GM12878 (cell line): ENCODE measurements at regions not wholly inside any gene's neighbourhood (a gene's known extent, or its start where the extent isn't known, plus 50 kb on each side); places are given as distances from the start of the nearest gene placed in this dataset.

Experiments used
- ATAC-seq: fragments of 200-7000 bp; cut with Tn5 transposase; 3 replicates; pipeline ENCODE4 v1.9.1; 2020; ENCODE audit warnings: mild to moderate bottlenecking, moderate library complexity
- BruUV-seq: library from RNA; stranded (reverse); fragments of 400-500 nt; replicated peaks from 2 replicates; lab custom pipeline; 2021; lab: Mats Ljungman, UMichigan
- CTCF ChIA-PET: fragments of 300-600 bp; sonication (Branson Sonifier 250); formaldehyde crosslinking; extraction: SDS; loops from one replicate; lab custom pipeline; 2021; ENCODE audit warnings: inconsistent platforms; lab: Yijun Ruan, JAX
- POLR2A ChIA-PET: fragments of 350-600 bp; formaldehyde crosslinking; extraction: SDS; loops from one replicate; lab custom pipeline; 2021; ENCODE audit warnings: inconsistent platforms; lab: Charles Lee
- RAD21 ChIA-PET: fragments of 300-600 bp; sonication (Branson Sonifier 250); formaldehyde crosslinking; loops from one replicate; lab custom pipeline; 2023; ENCODE audit warnings: antibody characterized with exemption; ENCODE audit not compliant: unreplicated experiment; lab: Charles Lee
- SMC1A ChIA-PET: fragments of 300-600 bp; sonication (Branson Sonifier 250); formaldehyde crosslinking; loops from one replicate; lab custom pipeline; 2023; ENCODE audit not compliant: unreplicated experiment, uncharacterized antibody; lab: Charles Lee
- DNase-seq: peaks from one replicate; pipeline ENCODE4 v3.0.0-alpha.2; 2011; ENCODE audit warnings: low read depth, low spot score
- FAIRE-seq: peaks from 3 replicates; lab custom pipeline; 2011; peaks lifted over from hg19 to GRCh38; lab: Jason Lieb, UNC
- H2AFZ ChIP-seq: 2 replicates; pipeline ENCODE4 v1.6.0; 2011; ENCODE audit warnings: low read depth, low read length, control low read depth; ENCODE audit not compliant: control insufficient read depth
- H3K27ac ChIP-seq: 2 replicates; pipeline ENCODE4 v1.5.1; 2011; ENCODE audit warnings: control low read depth; ENCODE audit not compliant: control insufficient read depth, insufficient read depth
- H3K27me3 ChIP-seq, 2 experiments: replicated peaks in 1 of 2; 2 replicates each; pipeline versions ENCODE4 v1.6.0 to v1.6.1; 2011; ENCODE audit warnings: low read length in 1 of 2; ENCODE audit not compliant: control insufficient read depth in 2 of 2, insufficient read depth in 2 of 2
- H3K36me3 ChIP-seq, 2 experiments: 2 replicates each; pipeline ENCODE4 v1.5.1; 2011; ENCODE audit warnings: low read length in 1 of 2; ENCODE audit not compliant: control insufficient read depth in 2 of 2, insufficient read depth in 2 of 2
- H3K4me1 ChIP-seq: 2 replicates; pipeline ENCODE4 v1.6.1; 2011; ENCODE audit warnings: mild to moderate bottlenecking, low read length, moderate library complexity, mixed read lengths; ENCODE audit not compliant: control insufficient read depth, insufficient read depth
- H3K4me2 ChIP-seq: 2 replicates; pipeline ENCODE4 v1.6.0; 2011; ENCODE audit warnings: control low read depth; ENCODE audit not compliant: control insufficient read depth, insufficient read depth
- H3K4me3 ChIP-seq: fragments of 200-600 bp; sonication (generic); 2 replicates; pipeline ENCODE4 v1.5.1; 2016
- H3K79me2 ChIP-seq: 2 replicates; pipeline ENCODE4 v1.6.0; 2011; ENCODE audit warnings: low read length; ENCODE audit not compliant: control insufficient read depth, insufficient read depth
- H3K9ac ChIP-seq: 2 replicates; pipeline ENCODE4 v1.8.0; 2011; ENCODE audit warnings: low read length, control low read depth, mixed read lengths; ENCODE audit not compliant: control insufficient read depth, insufficient read depth
- H3K9me3 ChIP-seq: replicated peaks from 3 replicates; pipeline ENCODE4 v1.5.1; 2011; ENCODE audit warnings: mild to moderate bottlenecking, low read length; ENCODE audit not compliant: control insufficient read depth, insufficient read depth
- H4K20me1 ChIP-seq: 2 replicates; pipeline ENCODE4 v1.6.0; 2011; ENCODE audit not compliant: control insufficient read depth, insufficient read depth
- BMI1 ChIP-seq: fragments of 450-650 bp; IDR thresholded peaks from 2 replicates; pipeline ENCODE4 v1.6.1; 2016; ENCODE audit warnings: mild to moderate bottlenecking, moderate library complexity, borderline replicate concordance
- CBX3 ChIP-seq: fragments of 200-600 bp; sonication (generic); IDR thresholded peaks from 2 replicates; pipeline ENCODE4 v1.6.1; 2016; ENCODE audit warnings: low read depth, borderline replicate concordance
- CREB1 ChIP-seq: IDR thresholded peaks from 2 replicates; pipeline ENCODE4 v1.6.1; 2012; ENCODE audit warnings: low read depth, mild to moderate bottlenecking, inconsistent platforms
- CTCF ChIP-seq, 3 experiments: IDR thresholded peaks in 2 of 3; conservative IDR thresholded peaks in 1 of 3; 2 replicates each; pipeline ENCODE4 v1.5.1; 2011; ENCODE audit warnings: low read depth in 3 of 3, low read length in 3 of 3, mild to moderate bottlenecking in 3 of 3, control low read depth in 2 of 3, moderate library complexity in 2 of 3, inconsistent platforms in 1 of 3, mixed read lengths in 1 of 3; ENCODE audit not compliant: control insufficient read depth in 2 of 3, insufficient read depth in 1 of 3; ENCODE audit errors: extremely low read depth in 1 of 3
- LARP7 ChIP-seq: fragments of 450-650 bp; IDR thresholded peaks from 2 replicates; pipeline ENCODE4 v1.6.1; 2017; ENCODE audit warnings: mild to moderate bottlenecking
- RAD21 ChIP-seq: IDR thresholded peaks from 2 replicates; pipeline ENCODE4 v1.6.1; 2011; ENCODE audit warnings: mild to moderate bottlenecking, low read depth, low read length, moderate library complexity; ENCODE audit not compliant: insufficient read depth
- RAD51 ChIP-seq: fragments of 450-650 bp; IDR thresholded peaks from 2 replicates; pipeline ENCODE4 v1.6.1; 2016; ENCODE audit warnings: moderate library complexity, mild to moderate bottlenecking, inconsistent platforms
- SMC3 ChIP-seq: IDR thresholded peaks from 2 replicates; pipeline ENCODE4 v1.6.1; 2011; ENCODE audit warnings: low read length, improper control_type of control experiment, borderline replicate concordance
- WGBS: methylation state at CpG from one replicate; pipeline ENCODE4 v1.1.6; 2016; ENCODE audit warnings: low lambda C conversion rate; ENCODE audit not compliant: insufficient replicate concordance, insufficient coverage; ENCODE audit errors: missing lambda C conversion rate; 5-methylcytosine and 5-hydroxymethylcytosine counted together
- in situ Hi-C: fragments of 300-500 bp; cut with MboI; formaldehyde crosslinking; loops from 9 replicates; pipeline ENCODE4 v1.14.3; 2018; ENCODE audit warnings: mixed read lengths
- intact Hi-C: fragments of 100-400 bp; cut with micrococcal nuclease; formaldehyde crosslinking; loops from one replicate; pipeline ENCODE4 v1.14.2; 2022; ENCODE audit not compliant: unreplicated experiment
- TF ChIP-seq, protein P1 (sequence below): fragments of 450-650 bp; IDR thresholded peaks from 2 replicates; pipeline ENCODE4 v1.6.1; 2016; ENCODE audit warnings: mild to moderate bottlenecking

DNA sequence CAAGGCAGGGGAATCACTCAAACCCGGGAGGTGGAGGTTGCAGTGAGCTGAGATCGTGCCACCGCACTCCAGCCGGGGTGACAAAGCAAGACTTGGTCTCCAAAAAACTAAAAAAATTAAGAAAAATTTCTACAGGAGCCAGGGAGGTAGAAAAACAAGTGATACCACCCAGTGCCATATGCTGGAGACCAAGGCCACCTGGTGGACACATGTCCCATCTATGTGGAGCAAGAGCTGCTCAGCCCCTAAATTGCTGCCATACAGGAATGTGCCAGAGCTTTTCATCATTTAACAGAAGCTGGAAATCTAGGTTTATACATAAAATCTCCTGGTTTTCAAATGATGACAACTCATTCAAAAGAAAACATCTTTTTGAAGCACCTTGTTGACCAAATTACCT lies 61.4 kb upstream of the ELK3 start:
- Histone ChIP-seq H3K4me3 (no peak overlapping the region), H3K79me2 (no peaks in the 10 kb centered on the region), H3K27ac (no peak overlapping the region), H3K9ac (no peak overlapping the region), H3K27me3 (peaks cover 2% of the 10 kb centered on the region in 2 experiments; a peak in 1 of 4 replicates), H4K20me1 (no peaks in the 10 kb centered on the region), H3K9me3 (no peaks in the 10 kb centered on the region; the same call in 2 of the 3 replicates), H3K4me1 (no peaks in the 10 kb centered on the region), H2AFZ (no peak overlapping the region), H3K4me2 (no peak overlapping the region), H3K36me3 (no peaks in the 10 kb centered on the region)
- TF ChIP-seq CTCF (IDR thresholded peaks at IDR 0.05 in 2 of 3, conservative IDR thresholded peaks at IDR 0.05 in 1 of 3; ENCODE audit: control insufficient read depth in 2 of 3, extremely low read depth in 1 of 3, insufficient read depth in 1 of 3, low read depth in 3 of 3, low read length in 3 of 3) (peak in 1 of 3 experiments; percentile 25; a peak in 2 of 6 replicates), RAD21 (peak; percentile 39), RAD51 (no peak), CREB1 (no peak), SMC3 (peak; percentile 32; the same call in 1 of the 2 replicates), LARP7 (no peak), CBX3 (no peak), BMI1 (no peak)
- TF ChIP-seq, protein P1, sequence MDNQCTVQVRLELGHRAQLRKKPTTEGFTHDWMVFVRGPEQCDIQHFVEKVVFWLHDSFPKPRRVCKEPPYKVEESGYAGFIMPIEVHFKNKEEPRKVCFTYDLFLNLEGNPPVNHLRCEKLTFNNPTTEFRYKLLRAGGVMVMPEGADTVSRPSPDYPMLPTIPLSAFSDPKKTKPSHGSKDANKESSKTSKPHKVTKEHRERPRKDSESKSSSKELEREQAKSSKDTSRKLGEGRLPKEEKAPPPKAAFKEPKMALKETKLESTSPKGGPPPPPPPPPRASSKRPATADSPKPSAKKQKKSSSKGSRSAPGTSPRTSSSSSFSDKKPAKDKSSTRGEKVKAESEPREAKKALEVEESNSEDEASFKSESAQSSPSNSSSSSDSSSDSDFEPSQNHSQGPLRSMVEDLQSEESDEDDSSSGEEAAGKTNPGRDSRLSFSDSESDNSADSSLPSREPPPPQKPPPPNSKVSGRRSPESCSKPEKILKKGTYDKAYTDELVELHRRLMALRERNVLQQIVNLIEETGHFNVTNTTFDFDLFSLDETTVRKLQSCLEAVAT: no peak
- intact Hi-C loops: no loop called here
- ChIA-PET POLR2A (interaction anchor here (0.6 kb wide), 1 partner anchor 71 kb away, joined by 8 read pairs; no protein-coding TSS in a partner anchor), RAD21 (interaction anchor here (0.6 to 1.4 kb wide), 3 partner anchors 58 to 82 kb away, joined by 3 to 7 read pairs (median 3); no protein-coding TSS in a partner anchor), CTCF (interaction anchor here (0.6 to 3.0 kb wide), 6 partner anchors 10 to 384 kb away, joined by 3 to 9 read pairs (median 4); no protein-coding TSS in a partner anchor), SMC1A (interaction anchor here (2.2 to 2.6 kb wide), 2 partner anchors 72 to 83 kb away, joined by 7 to 10 read pairs; no protein-coding TSS in a partner anchor)
- ATAC-seq (peak; percentile 64; the same call in 2 of the 3 replicates), FAIRE-seq (no peak), DNase-seq (no peak)
- in situ Hi-C loops: no loop called here
- 69% methylated on average over 4 of the region's 4 CpGs for WGBS
- BruUV-seq: no TSS peak
